Activated CD8-positive, alpha-beta T cell treated with anti-CD3 and anti-CD28 coated beads for 36 hours (primary cell): ENCODE measurements at regions not wholly inside any gene's neighbourhood (a gene's known extent, or its start where the extent isn't known, plus 50 kb on each side); places are given as distances from the start of the nearest gene placed in this dataset.
A peak's percentile ranks its signal among the peaks of the same experiment; 100 is the strongest.

Experiments
- ATAC-seq: fragments of 200-7000 bp; cut with Tn5 transposase; one replicate; pipeline ENCODE4 v1.10.0; 2021; ENCODE audit warnings: mild to moderate bottlenecking, moderate library complexity
- CTCF ChIA-PET: fragments of 350-600 bp; sonication (Branson Sonifier 250); formaldehyde crosslinking; loops from one replicate; lab custom pipeline; 2021; ENCODE audit warnings: antibody characterized with exemption; lab: Charles Lee
- POLR2A ChIA-PET: fragments of 350-600 bp; sonication (Branson Sonifier 250); formaldehyde crosslinking; loops from one replicate; lab custom pipeline; 2021; ENCODE audit warnings: antibody characterized with exemption; lab: Charles Lee
- DNase-seq: peaks from one replicate; pipeline ENCODE4 v3.0.0-alpha.2; 2020
- H3K27ac Mint-ChIP-seq: one replicate; pipeline ENCODE4 v1.8.0; 2021; ENCODE audit warnings: mild to moderate bottlenecking, mixed read lengths
- H3K27me3 Mint-ChIP-seq: one replicate; pipeline ENCODE4 v1.8.0; 2021; ENCODE audit warnings: mixed read lengths
- H3K36me3 Mint-ChIP-seq: one replicate; pipeline ENCODE4 v1.8.0; 2021; ENCODE audit warnings: low read depth, mixed read lengths
- H3K4me1 Mint-ChIP-seq: one replicate; pipeline ENCODE4 v1.8.0; 2021; ENCODE audit warnings: low read depth, mixed read lengths
- H3K4me3 Mint-ChIP-seq: one replicate; pipeline ENCODE4 v1.8.0; 2021; ENCODE audit warnings: mild to moderate bottlenecking, moderate library complexity, mixed read lengths
- H3K9me3 Mint-ChIP-seq: one replicate; pipeline ENCODE4 v1.8.0; 2021; ENCODE audit warnings: mixed read lengths
- intact Hi-C: fragments of 100-400 bp; cut with micrococcal nuclease; formaldehyde crosslinking; loops from one replicate; pipeline ENCODE4 v1.10.0; 2022
- TF ChIP-seq, protein P1 (sequence below): fragments of 200-600 bp; IDR thresholded peaks from one replicate; pipeline ENCODE4 v1.8.0; 2022; ENCODE audit warnings: antibody characterized with exemption, mild to moderate bottlenecking

DNA sequence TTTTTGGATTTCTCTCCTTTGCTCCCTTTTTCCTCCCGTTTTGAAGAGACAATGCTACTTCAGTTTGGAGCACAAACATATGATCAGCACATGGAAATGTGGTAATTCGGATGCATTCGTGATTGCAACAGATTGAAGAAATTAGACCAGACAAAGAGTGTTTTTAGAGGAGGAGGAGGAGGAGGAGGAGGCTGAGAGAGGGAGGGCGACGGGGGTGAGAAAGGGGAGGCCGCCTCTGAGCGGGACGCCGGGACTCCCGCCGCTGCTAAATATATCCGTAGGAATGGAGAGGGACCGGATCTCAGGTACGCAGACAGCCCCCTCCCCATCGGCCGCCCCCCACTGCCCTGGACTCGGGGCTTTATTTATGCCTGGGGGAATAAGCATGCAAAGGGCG, 179.3 kb downstream of the SEC14L1 start:
- H3K9me3 Mint-ChIP-seq = no peaks in the 10 kb centered on the region
- POLR2A ChIA-PET = no interaction called here
- no peak overlapping the region for H3K27ac Mint-ChIP-seq
- no peaks in the 10 kb centered on the region for H3K27me3 Mint-ChIP-seq
- peak overlapping the region; percentile 70 for H3K4me3 Mint-ChIP-seq
- DNase-seq = no peak
- intact Hi-C loops = no loop called here
- CTCF ChIA-PET = no interaction called here
- TF ChIP-seq, protein P1, sequence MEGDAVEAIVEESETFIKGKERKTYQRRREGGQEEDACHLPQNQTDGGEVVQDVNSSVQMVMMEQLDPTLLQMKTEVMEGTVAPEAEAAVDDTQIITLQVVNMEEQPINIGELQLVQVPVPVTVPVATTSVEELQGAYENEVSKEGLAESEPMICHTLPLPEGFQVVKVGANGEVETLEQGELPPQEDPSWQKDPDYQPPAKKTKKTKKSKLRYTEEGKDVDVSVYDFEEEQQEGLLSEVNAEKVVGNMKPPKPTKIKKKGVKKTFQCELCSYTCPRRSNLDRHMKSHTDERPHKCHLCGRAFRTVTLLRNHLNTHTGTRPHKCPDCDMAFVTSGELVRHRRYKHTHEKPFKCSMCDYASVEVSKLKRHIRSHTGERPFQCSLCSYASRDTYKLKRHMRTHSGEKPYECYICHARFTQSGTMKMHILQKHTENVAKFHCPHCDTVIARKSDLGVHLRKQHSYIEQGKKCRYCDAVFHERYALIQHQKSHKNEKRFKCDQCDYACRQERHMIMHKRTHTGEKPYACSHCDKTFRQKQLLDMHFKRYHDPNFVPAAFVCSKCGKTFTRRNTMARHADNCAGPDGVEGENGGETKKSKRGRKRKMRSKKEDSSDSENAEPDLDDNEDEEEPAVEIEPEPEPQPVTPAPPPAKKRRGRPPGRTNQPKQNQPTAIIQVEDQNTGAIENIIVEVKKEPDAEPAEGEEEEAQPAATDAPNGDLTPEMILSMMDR = no peak
- no peak for ATAC-seq
- H3K4me1 Mint-ChIP-seq = peaks cover 30% of the 10 kb centered on the region
- no peaks in the 10 kb centered on the region for H3K36me3 Mint-ChIP-seq

DNA sequence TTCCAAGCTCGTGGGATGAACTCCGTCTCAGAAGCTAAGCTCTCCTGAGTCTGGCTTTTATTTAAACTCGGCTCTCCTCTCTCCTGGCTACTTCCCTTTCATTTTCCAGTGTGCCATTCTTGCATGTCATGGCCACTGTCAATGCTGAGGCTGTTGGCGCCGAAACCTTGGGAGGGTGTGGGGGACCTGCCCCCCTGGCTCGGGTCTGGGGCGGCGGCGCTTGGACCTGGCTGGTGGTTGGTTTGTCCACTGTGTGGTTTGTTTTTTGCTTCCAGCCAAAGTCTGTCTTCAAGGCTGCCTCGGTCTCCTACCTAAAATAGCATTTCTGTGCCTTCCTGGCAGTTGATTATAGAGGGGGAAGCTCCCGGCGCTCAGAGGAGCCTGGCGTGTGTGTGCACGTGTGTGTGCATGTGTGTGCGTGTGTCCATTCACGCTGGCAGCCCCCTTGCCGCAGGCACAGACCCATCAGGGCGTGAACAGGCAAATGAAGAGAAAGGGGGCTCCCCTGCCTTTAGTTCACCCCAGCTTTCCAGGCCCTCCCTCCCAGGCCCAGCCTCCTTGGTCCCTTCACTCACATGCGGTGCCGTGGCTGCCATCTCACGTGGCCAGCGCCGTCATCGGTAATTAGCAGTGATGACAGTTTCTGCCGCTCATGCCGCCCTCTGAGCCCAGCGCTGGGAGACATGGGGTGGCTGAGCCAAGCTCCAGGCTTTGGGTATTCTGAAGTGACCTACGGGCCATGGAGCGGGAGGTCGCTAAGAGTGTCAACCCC, 179.9 kb downstream of the SEC14L1 start:
- Mint-ChIP-seq H3K27me3 (no peaks in the 10 kb centered on the region), H3K9me3 (no peaks in the 10 kb centered on the region), H3K27ac (no peak overlapping the region), H3K4me1 (peaks cover 36% of the 10 kb centered on the region), H3K36me3 (no peaks in the 10 kb centered on the region), H3K4me3 (peak overlapping the region; percentile 12)
- intact Hi-C loops = no loop called here
- TF ChIP-seq, protein P1 = no peak
- CTCF ChIA-PET = no interaction called here
- ATAC-seq = no peak
- DNase-seq = no peak
- POLR2A ChIA-PET = no interaction called here

GRCh38 chr17:77321649-77322513, 181.1 kb downstream of the SEC14L1 start:
- CTCF ChIA-PET = no interaction called here
- Mint-ChIP-seq H3K36me3 (no peaks in the 10 kb centered on the region), H3K4me1 (peaks cover 47% of the 10 kb centered on the region), H3K27ac (no peak overlapping the region), H3K9me3 (no peaks in the 10 kb centered on the region), H3K27me3 (no peaks in the 10 kb centered on the region), H3K4me3 (no peak overlapping the region)
- TF ChIP-seq, protein P1 = no peak
- intact Hi-C loops = no loop called here
- POLR2A ChIA-PET = no interaction called here
- no peak for DNase-seq
- no peak for ATAC-seq

DNA sequence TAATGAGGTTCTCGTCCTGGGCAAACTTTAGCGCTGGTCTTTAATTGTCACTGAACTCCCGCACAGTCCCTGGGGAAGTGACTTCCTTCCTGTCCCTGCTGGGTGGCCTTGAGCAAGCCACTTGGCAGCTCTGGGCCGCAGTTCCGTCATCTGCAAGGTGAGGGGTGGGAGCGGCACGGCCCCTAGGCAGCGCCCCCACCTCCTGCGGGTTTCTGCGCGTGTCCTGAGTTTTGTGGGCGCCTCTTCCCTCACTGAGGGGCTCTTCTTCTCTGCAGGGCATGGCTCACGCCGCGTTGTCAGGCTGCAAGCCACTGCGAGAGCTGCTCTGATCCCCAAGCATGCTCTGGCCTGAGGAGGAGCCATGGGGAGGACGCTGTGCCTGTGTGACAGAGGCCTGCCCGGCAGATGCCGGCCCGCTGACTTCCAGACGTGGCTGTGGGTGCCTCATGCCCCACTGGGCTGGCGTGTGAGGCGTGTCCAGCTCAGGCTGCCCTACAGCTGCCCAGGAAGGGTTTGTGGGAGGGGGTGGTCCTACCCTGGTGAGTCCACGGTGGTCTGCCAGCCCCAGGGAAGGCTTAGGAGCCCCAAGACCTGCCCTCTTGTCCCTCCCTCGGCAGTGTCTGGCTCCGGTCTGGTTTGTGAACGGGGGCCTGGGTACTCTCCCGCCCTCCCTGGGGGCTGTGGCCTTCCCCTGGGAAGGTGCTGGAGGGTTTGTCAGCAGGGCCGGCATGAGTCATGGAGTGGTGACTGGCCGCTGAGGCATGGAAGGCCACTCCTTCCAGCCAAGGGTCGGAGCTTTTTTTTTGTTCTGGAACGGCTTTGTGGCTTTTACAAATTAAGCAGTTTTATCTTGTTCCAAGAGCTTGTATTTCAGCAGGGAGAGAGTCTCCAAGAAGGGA, 182.0 kb downstream of the SEC14L1 start:
- Mint-ChIP-seq H3K27ac (no peak overlapping the region), H3K27me3 (no peaks in the 10 kb centered on the region), H3K9me3 (no peaks in the 10 kb centered on the region), H3K4me3 (no peak overlapping the region), H3K4me1 (peaks cover 49% of the 10 kb centered on the region), H3K36me3 (no peaks in the 10 kb centered on the region)
- DNase-seq = no peak
- CTCF ChIA-PET = interaction anchor here (0.6 to 0.9 kb wide), 2 partner anchors 97 to 107 kb away, joined by 3 read pairs; no protein-coding TSS in a partner anchor
- POLR2A ChIA-PET = interaction anchor here (1.3 kb wide), 1 partner anchor 52 kb away, joined by 3 read pairs; no protein-coding TSS in a partner anchor
- intact Hi-C loops = no loop called here
- TF ChIP-seq, protein P1 = no peak
- no peak for ATAC-seq
